Stomach smooth muscle (tissue), 2 donors: ENCODE measurements at regions not wholly inside any gene's neighbourhood (a gene's known extent, or its start where the extent isn't known, plus 50 kb on each side); places are given as distances from the start of the nearest gene placed in this dataset.

Experiments used
- H3K27ac ChIP-seq: one replicate; pipeline ENCODE4 v1.7.0; 2013; ENCODE audit warnings: mild to moderate bottlenecking, low read length, inconsistent platforms
- H3K27me3 ChIP-seq, 2 donors: one replicate each; pipeline ENCODE4 v1.7.0; 2013; ENCODE audit warnings: low read length in 2 of 2; ENCODE audit not compliant: insufficient read depth in 2 of 2, control insufficient read depth in 1 of 2
- H3K36me3 ChIP-seq, 2 donors: one replicate each; pipeline ENCODE4 v1.7.0; 2013; ENCODE audit warnings: low read length in 2 of 2; ENCODE audit not compliant: control insufficient read depth in 2 of 2, insufficient read depth in 2 of 2
- H3K4me1 ChIP-seq: one replicate; pipeline ENCODE4 v1.7.0; 2013; ENCODE audit warnings: low read length; ENCODE audit not compliant: control insufficient read depth, insufficient read depth
- H3K4me3 ChIP-seq, 2 donors: one replicate each; pipeline ENCODE4 v1.7.0; 2013; ENCODE audit warnings: low read length in 2 of 2
- H3K9ac ChIP-seq, 2 donors: one replicate each; pipeline ENCODE4 v1.7.0; 2013; ENCODE audit warnings: low read length in 2 of 2, mild to moderate bottlenecking in 1 of 2
- H3K9me3 ChIP-seq, 2 donors: one replicate each; pipeline ENCODE4 v1.7.0; 2013; ENCODE audit warnings: low read length in 2 of 2; ENCODE audit not compliant: control insufficient read depth in 2 of 2
- donor health status: healthy.
- donor health status: Pancreatic carcinoma.

DNA sequence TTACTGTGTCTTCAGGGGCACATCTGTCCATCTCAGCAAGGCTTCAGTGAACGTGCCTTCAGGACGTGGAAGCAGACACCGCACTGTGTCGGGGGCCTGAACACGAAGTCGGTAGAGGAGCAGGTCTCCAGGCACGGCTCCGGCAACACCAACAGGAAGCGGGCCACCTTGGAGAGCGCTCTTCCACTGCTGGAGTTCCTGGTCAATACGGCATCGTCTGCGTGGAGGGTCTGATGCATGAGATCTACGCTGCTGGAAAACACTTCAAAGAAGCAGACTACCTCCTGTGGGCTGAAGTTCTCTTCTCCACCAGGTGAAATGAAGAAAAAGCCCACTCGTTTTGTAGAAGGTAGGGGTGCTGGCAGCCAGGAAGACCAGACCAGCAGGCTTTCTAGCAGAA, 69.3 kb upstream of the SLCO4A1 start:
- no peaks in the 10 kb centered on the region for H3K27me3 ChIP-seq
- H3K9ac ChIP-seq: no peak overlapping the region
- no peaks in the 10 kb centered on the region for H3K9me3 ChIP-seq
- H3K27ac ChIP-seq: no peak overlapping the region
- H3K4me3 ChIP-seq: no peak overlapping the region
- peaks cover 7% of the 10 kb centered on the region for H3K4me1 ChIP-seq
- peaks cover 7 to 9% of the 10 kb centered on the region in 2 donors for H3K36me3 ChIP-seq

DNA sequence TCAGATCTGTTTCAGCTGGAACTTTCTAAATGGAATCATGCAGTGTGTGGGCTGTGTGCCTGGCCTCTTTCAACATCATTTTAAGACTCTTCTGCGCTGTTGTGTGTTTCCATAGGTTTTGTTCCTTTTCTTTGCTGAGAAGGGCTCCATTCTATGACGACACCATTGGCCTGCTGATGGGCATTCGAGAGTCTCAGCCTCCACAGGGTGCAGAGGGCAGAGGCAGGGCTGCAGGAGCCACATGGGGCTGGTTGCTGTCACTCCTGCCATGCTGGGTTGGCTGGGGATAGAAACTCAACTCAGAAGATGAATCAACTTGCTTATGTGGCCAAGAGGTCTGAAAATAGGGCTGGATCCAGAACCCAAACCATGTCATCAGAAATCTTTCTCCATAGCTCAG, 68.5 kb upstream of the SLCO4A1 start:
- Histone ChIP-seq H3K27me3 (peaks cover 7 to 8% of the 10 kb centered on the region in 2 donors), H3K9me3 (no peaks in the 10 kb centered on the region), H3K4me3 (no peak overlapping the region), H3K4me1 (peaks cover 7% of the 10 kb centered on the region), H3K9ac (no peak overlapping the region), H3K36me3 (peaks cover 7 to 9% of the 10 kb centered on the region in 2 donors), H3K27ac (no peak overlapping the region)

DNA sequence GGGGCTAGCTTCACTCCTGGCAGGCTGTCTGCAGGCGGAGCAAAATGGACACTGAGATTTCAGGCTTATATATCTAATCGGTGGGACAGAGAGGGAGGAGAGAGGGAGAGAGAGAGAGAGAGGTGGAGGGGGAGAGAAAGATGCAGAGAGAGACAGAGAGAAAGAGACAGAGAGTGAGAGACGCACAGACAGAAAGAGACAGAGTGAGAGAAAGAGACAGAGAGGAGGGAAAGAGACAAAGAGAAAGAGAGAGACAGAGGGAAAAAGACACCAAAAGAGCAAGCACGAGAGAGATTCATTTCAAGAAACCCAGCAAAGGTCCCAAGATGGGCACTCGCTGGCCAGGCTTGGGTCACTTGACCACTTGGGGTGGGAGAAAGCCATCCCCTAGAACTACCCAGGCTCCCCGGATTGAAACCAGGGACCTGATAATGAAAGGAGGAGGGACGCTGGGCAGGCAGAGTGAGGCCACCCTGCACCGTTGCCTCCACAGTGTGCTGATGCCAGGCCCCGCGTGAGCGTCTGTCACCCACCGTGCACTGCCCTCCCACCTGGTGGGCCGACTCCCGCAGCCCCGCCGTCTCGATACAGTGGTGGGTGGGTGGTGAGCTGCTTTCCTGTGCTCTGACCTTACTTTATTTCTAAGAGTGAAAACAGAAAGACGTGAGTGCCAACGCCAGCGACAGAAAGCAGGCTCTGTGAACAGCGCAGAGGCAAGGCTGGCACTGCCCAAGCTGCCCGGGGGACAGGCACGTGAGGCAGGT, 67.9 kb upstream of the SLCO4A1 start:
- H3K4me1 ChIP-seq: peaks cover 7% of the 10 kb centered on the region
- peaks cover 7 to 9% of the 10 kb centered on the region in 2 donors for H3K27me3 ChIP-seq
- no peak overlapping the region for H3K4me3 ChIP-seq
- H3K36me3 ChIP-seq: peaks cover 7 to 9% of the 10 kb centered on the region in 2 donors
- H3K9ac ChIP-seq: no peak overlapping the region
- H3K27ac ChIP-seq: no peak overlapping the region
- H3K9me3 ChIP-seq: no peaks in the 10 kb centered on the region

DNA sequence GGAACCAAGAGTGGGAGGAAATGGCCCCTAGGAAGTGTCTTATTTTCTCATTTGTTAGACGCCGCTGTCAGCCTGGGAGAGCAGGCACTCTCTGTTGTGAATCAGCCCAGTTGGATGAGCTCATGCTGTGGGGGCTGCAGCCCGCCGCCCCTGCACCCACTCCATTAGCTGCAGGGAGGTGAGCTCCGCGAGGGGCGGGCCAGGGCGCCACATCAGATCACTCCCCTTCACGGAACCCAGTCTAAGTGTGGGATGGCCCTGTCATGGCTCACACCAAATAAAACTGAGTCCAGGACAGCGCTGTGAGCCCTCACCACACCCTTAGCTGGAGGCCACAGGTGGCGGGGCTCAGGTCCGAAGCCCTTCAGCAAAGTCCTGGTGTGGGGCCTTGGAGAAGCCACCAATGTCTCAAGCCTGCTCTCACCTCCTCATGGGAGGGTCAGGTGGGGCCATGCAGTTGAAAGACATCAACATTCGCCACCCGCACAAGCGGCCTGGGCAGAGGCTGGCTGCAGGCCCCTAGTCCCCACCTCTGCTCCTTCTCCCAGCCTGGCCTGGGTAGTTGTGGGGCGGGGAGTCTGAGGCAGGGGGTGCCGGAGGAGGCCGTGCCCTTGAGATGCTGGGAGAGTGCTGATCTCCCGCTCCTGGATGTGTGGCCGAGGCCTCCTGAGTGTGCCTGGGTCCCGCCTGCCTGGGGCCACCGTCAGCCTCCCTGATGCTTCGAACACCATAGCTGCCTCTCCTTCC, 66.2 kb upstream of the SLCO4A1 start:
- H3K36me3 ChIP-seq: peaks cover 4 to 9% of the 10 kb centered on the region in 2 donors
- peaks cover 20 to 21% of the 10 kb centered on the region in 2 donors for H3K27me3 ChIP-seq
- no peak overlapping the region for H3K27ac ChIP-seq
- no peaks in the 10 kb centered on the region for H3K9me3 ChIP-seq
- peaks cover 11% of the 10 kb centered on the region for H3K4me1 ChIP-seq
- no peak overlapping the region for H3K4me3 ChIP-seq
- H3K9ac ChIP-seq: no peak overlapping the region

DNA sequence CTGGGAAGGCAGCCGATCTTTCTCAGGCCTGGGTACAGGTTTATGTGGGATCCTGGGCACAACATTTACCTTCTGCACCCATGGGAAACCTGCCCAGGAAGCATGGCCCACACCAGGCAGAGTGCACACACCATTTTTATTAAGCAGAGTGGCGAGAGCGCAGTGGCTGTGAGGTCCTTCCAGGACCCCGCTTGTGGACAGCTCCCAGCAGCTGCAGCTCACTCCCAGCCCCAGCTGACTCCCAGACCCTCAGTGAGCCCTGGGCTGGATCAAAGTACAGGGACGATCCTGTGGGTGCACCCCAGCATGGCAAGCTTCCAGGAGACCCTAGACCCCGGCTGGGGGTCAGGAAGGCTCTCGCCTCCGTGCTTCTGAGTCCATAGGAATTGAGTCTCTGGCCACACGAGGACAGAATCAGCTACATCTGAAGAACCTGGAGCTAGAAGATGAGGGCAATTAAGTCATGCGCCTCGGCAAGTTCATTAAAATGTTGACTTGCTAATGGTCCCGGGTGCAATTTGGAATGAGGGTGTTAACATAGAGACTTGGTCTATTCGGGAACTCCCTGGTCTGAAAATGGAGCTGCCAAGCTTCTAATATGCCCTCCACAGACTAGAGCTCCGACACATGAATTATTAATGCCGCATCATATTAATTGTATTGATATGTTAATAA, 65.4 kb upstream of the SLCO4A1 start:
- no peaks in the 10 kb centered on the region for H3K9me3 ChIP-seq
- H3K27ac ChIP-seq: no peak overlapping the region
- H3K9ac ChIP-seq: no peak overlapping the region
- H3K36me3 ChIP-seq: peaks cover 4 to 9% of the 10 kb centered on the region in 2 donors
- peaks cover 14% of the 10 kb centered on the region for H3K4me1 ChIP-seq
- H3K27me3 ChIP-seq: peaks cover 21 to 29% of the 10 kb centered on the region in 2 donors
- no peak overlapping the region for H3K4me3 ChIP-seq

DNA sequence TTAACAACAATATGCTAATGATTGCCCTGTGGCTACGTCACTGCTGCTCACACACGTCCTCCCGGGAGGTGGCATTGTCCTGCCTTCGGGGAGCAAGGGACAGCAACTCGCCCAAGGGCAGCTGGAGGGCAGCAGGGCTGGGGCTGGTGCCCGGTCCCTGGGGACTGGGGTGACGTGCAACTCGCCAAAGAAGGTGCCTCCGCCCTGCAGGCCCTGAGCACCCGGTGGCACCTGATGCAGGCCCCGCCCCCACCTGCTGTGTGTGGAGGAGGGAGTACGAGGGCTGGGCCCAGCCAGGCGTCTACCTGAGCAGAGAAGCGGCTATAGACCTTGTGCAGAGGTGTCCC, 64.8 kb upstream of the SLCO4A1 start:
- H3K9me3 ChIP-seq: no peaks in the 10 kb centered on the region
- H3K27ac ChIP-seq: no peak overlapping the region
- no peak overlapping the region for H3K4me3 ChIP-seq
- H3K27me3 ChIP-seq: peaks cover 23 to 31% of the 10 kb centered on the region in 2 donors
- H3K4me1 ChIP-seq: peaks cover 18% of the 10 kb centered on the region
- H3K36me3 ChIP-seq: peaks cover 4 to 9% of the 10 kb centered on the region in 2 donors
- H3K9ac ChIP-seq: no peak overlapping the region

DNA sequence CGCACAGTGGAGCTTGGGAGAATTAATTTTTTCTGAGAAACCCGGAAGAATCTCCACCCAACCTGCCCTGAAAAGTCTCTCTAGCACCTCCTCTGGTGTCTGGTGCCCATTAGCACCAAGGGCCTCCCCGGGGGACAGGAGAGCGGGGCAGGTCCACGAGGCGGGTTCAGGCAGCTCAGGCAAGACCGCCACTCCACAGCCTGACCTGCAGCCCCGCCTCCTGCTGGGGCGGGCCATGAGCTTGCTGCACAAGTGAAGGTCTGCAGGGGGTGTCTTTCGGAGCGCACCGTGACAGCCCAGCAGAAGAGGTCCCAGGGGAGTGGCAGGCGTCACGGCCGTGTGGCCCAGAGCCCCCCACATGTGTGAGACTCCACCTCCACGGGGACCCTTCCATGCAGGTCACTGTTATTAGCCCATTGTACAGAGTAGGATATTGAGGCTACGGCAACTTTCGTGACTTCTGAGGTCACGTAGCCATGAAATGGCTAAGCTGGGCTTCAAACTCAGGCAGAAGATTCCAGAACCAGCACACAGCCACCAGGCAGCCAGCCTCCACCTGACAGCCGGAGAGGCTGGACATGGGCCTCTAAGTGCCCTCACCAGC, 63.9 kb upstream of the SLCO4A1 start:
- H3K4me1 ChIP-seq: peaks cover 23% of the 10 kb centered on the region
- H3K36me3 ChIP-seq: peaks cover 4 to 9% of the 10 kb centered on the region in 2 donors
- no peaks in the 10 kb centered on the region for H3K9me3 ChIP-seq
- H3K9ac ChIP-seq: no peak overlapping the region
- H3K27ac ChIP-seq: no peak overlapping the region
- no peak overlapping the region for H3K4me3 ChIP-seq
- peaks cover 27 to 31% of the 10 kb centered on the region in 2 donors for H3K27me3 ChIP-seq

DNA sequence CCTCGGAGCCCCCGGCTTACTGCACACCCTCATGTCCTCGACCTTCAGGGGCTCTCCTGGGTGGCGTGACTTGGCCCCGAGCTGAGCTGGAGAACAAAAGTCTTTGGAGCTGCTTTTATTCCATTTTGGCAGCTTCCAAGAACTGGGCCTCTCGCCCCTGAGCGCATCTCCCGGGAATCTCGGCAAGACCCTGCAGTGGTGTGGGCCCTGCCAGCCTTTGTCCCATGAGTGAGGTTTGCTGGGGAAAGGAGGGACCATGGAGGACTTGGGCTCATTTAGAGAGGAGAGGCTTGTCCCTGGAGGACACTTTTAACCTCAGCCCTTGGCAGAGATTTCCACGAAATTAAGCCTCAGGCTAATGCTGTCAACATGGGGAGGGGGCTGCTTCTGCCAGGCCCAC, 62.3 kb upstream of the SLCO4A1 start:
- no peak overlapping the region for H3K27ac ChIP-seq
- H3K36me3 ChIP-seq: no peaks in the 10 kb centered on the region
- H3K9ac ChIP-seq: no peak overlapping the region
- H3K27me3 ChIP-seq: peaks cover 31 to 42% of the 10 kb centered on the region in 2 donors
- no peaks in the 10 kb centered on the region for H3K9me3 ChIP-seq
- no peak overlapping the region for H3K4me3 ChIP-seq
- H3K4me1 ChIP-seq: peaks cover 20% of the 10 kb centered on the region

DNA sequence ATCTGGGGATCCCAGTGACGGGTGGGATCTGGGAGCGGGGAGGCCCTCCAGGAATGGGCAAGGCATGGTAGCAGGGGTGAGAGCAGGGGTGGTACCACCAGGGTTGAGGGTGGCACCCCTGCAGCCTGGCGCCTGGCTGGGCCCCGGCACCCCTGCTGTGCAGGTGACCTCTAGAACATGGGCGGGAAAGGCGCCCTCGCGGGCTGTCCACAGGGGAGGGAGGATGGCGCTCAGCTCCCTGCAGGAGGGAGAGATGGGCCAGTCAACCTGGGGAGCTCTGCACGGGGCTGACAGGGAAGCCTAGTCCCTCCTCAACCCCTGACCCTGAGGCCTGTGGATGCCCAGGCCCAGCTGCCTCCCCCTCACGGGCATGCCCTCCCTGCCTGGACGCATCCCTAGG, 61.6 kb upstream of the SLCO4A1 start:
- Histone ChIP-seq H3K4me1 (peaks cover 24% of the 10 kb centered on the region), H3K9me3 (no peaks in the 10 kb centered on the region), H3K36me3 (no peaks in the 10 kb centered on the region), H3K27ac (no peak overlapping the region), H3K4me3 (no peak overlapping the region), H3K27me3 (peaks cover 36 to 42% of the 10 kb centered on the region in 2 donors), H3K9ac (no peak overlapping the region)

DNA sequence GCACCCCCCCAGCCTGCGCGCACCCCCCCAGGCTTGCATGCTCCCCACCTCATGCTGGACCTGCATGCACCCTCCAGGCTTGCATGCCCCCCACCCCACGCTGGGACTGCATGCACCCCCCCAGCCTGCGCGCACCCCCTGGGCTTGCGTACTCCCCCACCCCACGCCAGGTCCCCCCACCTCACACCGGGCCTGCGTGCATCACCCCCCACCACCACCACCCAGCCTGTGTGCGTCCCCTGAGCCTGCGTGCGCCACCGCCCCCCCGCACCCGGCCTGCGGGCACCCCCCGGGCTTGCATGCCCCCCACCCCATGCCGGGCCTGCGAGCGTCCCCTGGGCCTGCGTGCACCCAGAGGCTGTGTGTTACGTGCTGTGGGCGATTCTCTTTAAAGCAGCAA, 61.0 kb upstream of the SLCO4A1 start:
- Histone ChIP-seq H3K27ac (no peak overlapping the region), H3K4me1 (peaks cover 24% of the 10 kb centered on the region), H3K27me3 (peaks cover 40 to 42% of the 10 kb centered on the region in 2 donors), H3K9ac (no peak overlapping the region), H3K4me3 (peak overlapping the region in 1 of 2 donors; percentile 47), H3K36me3 (no peaks in the 10 kb centered on the region), H3K9me3 (no peaks in the 10 kb centered on the region)
